ENCODE measurements at regions not wholly inside any gene's neighbourhood (a gene's known extent, or its start where the extent isn't known, plus 50 kb on each side); places are given as distances from the start of the nearest gene placed in this dataset.

DNA sequence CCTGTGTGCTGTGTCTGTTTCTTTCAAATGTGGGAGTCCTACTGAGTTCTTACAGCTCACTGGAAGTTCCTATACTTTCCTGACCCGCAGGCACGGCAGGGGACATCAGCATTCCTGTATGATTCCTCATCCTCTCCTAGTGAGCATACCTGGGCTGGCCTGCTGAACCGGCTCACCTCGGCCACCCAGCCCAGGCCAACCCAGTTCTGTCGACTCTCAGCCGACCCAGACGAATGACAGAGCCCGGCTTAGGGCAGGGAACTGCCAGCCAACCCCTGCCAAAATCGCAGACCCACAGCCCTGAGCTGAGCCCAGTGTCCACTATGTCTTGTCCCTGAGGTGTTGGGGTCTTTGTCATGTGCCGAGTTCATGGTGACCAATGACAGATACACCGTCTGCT lies 339.7 kb downstream of the BRD1 start:
- H3K79me2 ChIP-seq (ENCODE audit: insufficient read depth, low read length) = 0 out of 2 replicates have a peak, but pooled peaks cover 4% of the 10 kb centered on the region
- no peak overlapping the region for H2AFZ ChIP-seq (ENCODE audit: low read depth, low read length, poor library complexity, severe bottlenecking)
- H3K4me3 ChIP-seq (replicated peaks in 1 of 2; ENCODE audit: low read depth in 1 of 2, low read length in 2 of 2) = peak overlapping the region in 1 of 2 experiments; percentile 41; a peak in 3 of 4 replicates
- POLR2A ChIA-PET = interaction anchor here (1.2 kb wide), 1 partner anchor 13 kb away, joined by 3 read pairs; no protein-coding TSS in a partner anchor
- H4K20me1 ChIP-seq (ENCODE audit: insufficient read depth) = no peaks in the 10 kb centered on the region
- CTCF ChIA-PET = no interaction called here
- H3K36me3 ChIP-seq (ENCODE audit: control insufficient read depth in 1 of 2, insufficient read depth in 2 of 2, low read length in 2 of 2) = no peaks in the 10 kb centered on the region
- intact Hi-C loops (cut with micrococcal nuclease) = no loop called here
- no peaks in the 10 kb centered on the region for H3K27me3 ChIP-seq (ENCODE audit: insufficient read depth, low read length)
- peak overlapping the region; percentile 46 for H3K9ac ChIP-seq (ENCODE audit: low read length)
- H3K27ac ChIP-seq (ENCODE audit: low read depth, low read length) = peak overlapping the region; percentile 48; the same call in 1 of the 2 replicates
- TF ChIP-seq RAD21 (IDR thresholded peaks at IDR 0.05; ENCODE audit: low read depth) (no peak), EGR1 (IDR thresholded peaks at IDR 0.05; ENCODE audit: low read depth) (no peak), JUND (IDR thresholded peaks at IDR 0.05) (peak; percentile 83), POLR2AphosphoS5 (IDR thresholded peaks at IDR 0.05; ENCODE audit: low read depth, low read length) (no peak), SP1 (IDR thresholded peaks at IDR 0.05; ENCODE audit: low read depth) (peak; percentile 89), FOSL1 (IDR thresholded peaks at IDR 0.05; ENCODE audit: low read depth) (peak; percentile 81), ELF1 (IDR thresholded peaks at IDR 0.05; ENCODE audit: borderline replicate concordance, low read depth) (no peak), YY1 (IDR thresholded peaks at IDR 0.05; ENCODE audit: extremely low read depth, insufficient replicate concordance, low read depth, low read length) (no peak), TCF7L2 (IDR thresholded peaks at IDR 0.05; ENCODE audit: borderline replicate concordance, extremely low read depth, insufficient read depth, insufficient read length) (no peak), SIN3A (IDR thresholded peaks at IDR 0.05; ENCODE audit: low read depth) (no peak), CBX3 (IDR thresholded peaks at IDR 0.05; ENCODE audit: low read depth) (0 out of 2 replicates have a peak, but pooled peaks have one; percentile 50), EZH2phosphoT487 (IDR thresholded peaks at IDR 0.05; ENCODE audit: borderline replicate concordance) (no peak), ZFX (IDR thresholded peaks at IDR 0.05) (no peak)
- TF ChIP-seq, protein P1, sequence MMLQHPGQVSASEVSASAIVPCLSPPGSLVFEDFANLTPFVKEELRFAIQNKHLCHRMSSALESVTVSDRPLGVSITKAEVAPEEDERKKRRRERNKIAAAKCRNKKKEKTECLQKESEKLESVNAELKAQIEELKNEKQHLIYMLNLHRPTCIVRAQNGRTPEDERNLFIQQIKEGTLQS (IDR thresholded peaks at IDR 0.05) = no peak
- TF ChIP-seq, protein P2, sequence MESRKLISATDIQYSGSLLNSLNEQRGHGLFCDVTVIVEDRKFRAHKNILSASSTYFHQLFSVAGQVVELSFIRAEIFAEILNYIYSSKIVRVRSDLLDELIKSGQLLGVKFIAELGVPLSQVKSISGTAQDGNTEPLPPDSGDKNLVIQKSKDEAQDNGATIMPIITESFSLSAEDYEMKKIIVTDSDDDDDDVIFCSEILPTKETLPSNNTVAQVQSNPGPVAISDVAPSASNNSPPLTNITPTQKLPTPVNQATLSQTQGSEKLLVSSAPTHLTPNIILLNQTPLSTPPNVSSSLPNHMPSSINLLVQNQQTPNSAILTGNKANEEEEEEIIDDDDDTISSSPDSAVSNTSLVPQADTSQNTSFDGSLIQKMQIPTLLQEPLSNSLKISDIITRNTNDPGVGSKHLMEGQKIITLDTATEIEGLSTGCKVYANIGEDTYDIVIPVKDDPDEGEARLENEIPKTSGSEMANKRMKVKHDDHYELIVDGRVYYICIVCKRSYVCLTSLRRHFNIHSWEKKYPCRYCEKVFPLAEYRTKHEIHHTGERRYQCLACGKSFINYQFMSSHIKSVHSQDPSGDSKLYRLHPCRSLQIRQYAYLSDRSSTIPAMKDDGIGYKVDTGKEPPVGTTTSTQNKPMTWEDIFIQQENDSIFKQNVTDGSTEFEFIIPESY (IDR thresholded peaks at IDR 0.05; ENCODE audit: extremely low read depth, insufficient replicate concordance, low read length) = no peak
- TF ChIP-seq, protein P3, sequence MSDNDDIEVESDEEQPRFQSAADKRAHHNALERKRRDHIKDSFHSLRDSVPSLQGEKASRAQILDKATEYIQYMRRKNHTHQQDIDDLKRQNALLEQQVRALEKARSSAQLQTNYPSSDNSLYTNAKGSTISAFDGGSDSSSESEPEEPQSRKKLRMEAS (IDR thresholded peaks at IDR 0.05) = peak; percentile 46; the same call in 1 of the 2 replicates
- TF ChIP-seq, protein P4, sequence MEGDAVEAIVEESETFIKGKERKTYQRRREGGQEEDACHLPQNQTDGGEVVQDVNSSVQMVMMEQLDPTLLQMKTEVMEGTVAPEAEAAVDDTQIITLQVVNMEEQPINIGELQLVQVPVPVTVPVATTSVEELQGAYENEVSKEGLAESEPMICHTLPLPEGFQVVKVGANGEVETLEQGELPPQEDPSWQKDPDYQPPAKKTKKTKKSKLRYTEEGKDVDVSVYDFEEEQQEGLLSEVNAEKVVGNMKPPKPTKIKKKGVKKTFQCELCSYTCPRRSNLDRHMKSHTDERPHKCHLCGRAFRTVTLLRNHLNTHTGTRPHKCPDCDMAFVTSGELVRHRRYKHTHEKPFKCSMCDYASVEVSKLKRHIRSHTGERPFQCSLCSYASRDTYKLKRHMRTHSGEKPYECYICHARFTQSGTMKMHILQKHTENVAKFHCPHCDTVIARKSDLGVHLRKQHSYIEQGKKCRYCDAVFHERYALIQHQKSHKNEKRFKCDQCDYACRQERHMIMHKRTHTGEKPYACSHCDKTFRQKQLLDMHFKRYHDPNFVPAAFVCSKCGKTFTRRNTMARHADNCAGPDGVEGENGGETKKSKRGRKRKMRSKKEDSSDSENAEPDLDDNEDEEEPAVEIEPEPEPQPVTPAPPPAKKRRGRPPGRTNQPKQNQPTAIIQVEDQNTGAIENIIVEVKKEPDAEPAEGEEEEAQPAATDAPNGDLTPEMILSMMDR (IDR thresholded peaks at IDR 0.05 in 2 of 3, conservative IDR thresholded peaks at IDR 0.05 in 1 of 3; ENCODE audit: borderline replicate concordance in 1 of 3, insufficient read depth in 1 of 3, low read depth in 2 of 3, low read length in 2 of 3) = no peak
- peak overlapping the region; percentile 75 for H3K4me2 ChIP-seq (ENCODE audit: low read length)
- peaks cover 18 to 32% of the 10 kb centered on the region in 2 experiments for H3K4me1 ChIP-seq (ENCODE audit: control insufficient read depth in 1 of 2, insufficient read depth in 2 of 2, low read length in 2 of 2)
- ATAC-seq (peak; percentile 99), DNase-seq (ENCODE audit: low read depth, low spot score) (peak; percentile 62)
- H3K9me2 ChIP-seq (ENCODE audit: insufficient read depth) = no peaks in the 10 kb centered on the region
- H3K9me3 ChIP-seq (ENCODE audit: control insufficient read depth in 1 of 2, insufficient read depth in 1 of 2, low read depth in 1 of 2, low read length in 2 of 2) = no peaks in the 10 kb centered on the region
- RAD21 ChIA-PET (ENCODE audit: low non-redundant PET in 1 of 2, low total read pairs in 2 of 2, uncharacterized antibody in 2 of 2, unreplicated experiment in 2 of 2) = no interaction called here
- BruUV-seq (replicated peaks) = no TSS peak
